HPDE6-E6E7 (cell line): ENCODE measurements at regions not wholly inside any gene's neighbourhood (a gene's known extent, or its start where the extent isn't known, plus 50 kb on each side); places are given as distances from the start of the nearest gene placed in this dataset.

ENCODE experiments used
- DNase-seq: peaks from one replicate; pipeline ENCODE4 v3.0.0; 2011; ENCODE audit warnings: missing footprints; ENCODE audit errors: extremely low spot score

GRCh38 chr1:168387781-168388760 is 107.4 kb downstream of the TBX19 start:
- no peak for DNase-seq

GRCh38 chr1:168386949-168387586 is 106.4 kb downstream of the TBX19 start:
- DNase-seq = peak; percentile 72

- DNase-seq = no peak
Observed at GRCh38 chr1:168386492-168386891, 105.8 kb downstream of the TBX19 start.

GRCh38 chr1:168381850-168382249 is 101.2 kb downstream of the TBX19 start:
- DNase-seq = no peak

GRCh38 chr1:168380945-168381344 is 100.3 kb downstream of the TBX19 start:
- DNase-seq = no peak

- no peak for DNase-seq
Observed at GRCh38 chr1:168379104-168379860, 98.6 kb downstream of the TBX19 start.

GRCh38 chr1:168375566-168376300 is 95.1 kb downstream of the TBX19 start:
- no peak for DNase-seq

GRCh38 chr1:168374566-168374965 is 93.9 kb downstream of the TBX19 start:
- DNase-seq = no peak

GRCh38 chr1:168373869-168374268 is 93.2 kb downstream of the TBX19 start:
- DNase-seq = no peak

- no peak for DNase-seq
Observed at GRCh38 chr1:168372861-168373371, 92.2 kb downstream of the TBX19 start.

GRCh38 chr1:168372307-168372706 is 91.6 kb downstream of the TBX19 start:
- DNase-seq = no peak

GRCh38 chr1:168371477-168371876 is 90.8 kb downstream of the TBX19 start:
- DNase-seq = no peak

GRCh38 chr1:168370586-168370985 is 89.9 kb downstream of the TBX19 start:
- no peak for DNase-seq

GRCh38 chr1:168369655-168370054 is 89.0 kb downstream of the TBX19 start:
- DNase-seq = no peak

GRCh38 chr1:168368131-168368530 is 87.5 kb downstream of the TBX19 start:
- DNase-seq = no peak

- DNase-seq = no peak
Observed at GRCh38 chr1:168365719-168366479, 85.2 kb downstream of the TBX19 start.
